Thyroid gland (tissue), 4 donors: ENCODE measurements at regions not wholly inside any gene's neighbourhood (a gene's known extent, or its start where the extent isn't known, plus 50 kb on each side); places are given as distances from the start of the nearest gene placed in this dataset.
"Not testable (repeated sequence)": the region's sequence is repeated elsewhere in the genome, so short reads cannot be mapped to it uniquely, and the experiment has no call there.

ENCODE experiments used
- DNase-seq, 2 donors: peaks; one replicate each; pipeline ENCODE4 v3.0.0-alpha.2; 2019
- H3K27ac ChIP-seq, 3 donors: fragments of 200-600 bp; sonication (generic); 1 replicate in 2 of 3; 2 replicates in 1 of 3; pipeline ENCODE4 v1.5.1; 2016 to 2019; ENCODE audit warnings: mild to moderate bottlenecking in 1 of 3, moderate library complexity in 1 of 3
- H3K27me3 ChIP-seq: fragments of 200-600 bp; sonication (generic); one replicate; pipeline ENCODE4 v1.5.1; 2019
- H3K36me3 ChIP-seq, 2 donors: fragments of 200-600 bp; sonication (generic); one replicate each; pipeline ENCODE4 v1.5.1; 2016 to 2019
- H3K4me1 ChIP-seq, 2 donors: fragments of 200-600 bp; sonication (generic); one replicate each; pipeline ENCODE4 v1.5.1; 2017 to 2019
- H3K4me3 ChIP-seq, 3 donors: fragments of 200-600 bp; sonication (generic); replicated peaks in 1 of 3; 1 replicate in 2 of 3; 2 replicates in 1 of 3; pipeline ENCODE4 v1.5.1; 2016; ENCODE audit warnings: mild to moderate bottlenecking in 1 of 3
- H3K9me3 ChIP-seq: fragments of 200-600 bp; sonication (generic); one replicate; pipeline ENCODE4 v1.5.1; 2017
- CTCF ChIP-seq, 6 experiments: fragments of 200-600 bp in 3 of 6; fragments of 450-650 bp in 3 of 6; sonication (generic) in 3 of 6; IDR thresholded peaks; one replicate each; pipeline ENCODE4 v1.5.1; 2016 to 2019; ENCODE audit warnings: antibody characterized with exemption in 6 of 6, mild to moderate bottlenecking in 2 of 6, inconsistent platforms in 1 of 6, moderate library complexity in 1 of 6
- POLR2A ChIP-seq, 2 donors: fragments of 450-650 bp; IDR thresholded peaks; one replicate each; pipeline ENCODE4 v1.6.1; 2017; ENCODE audit warnings: antibody characterized with exemption in 2 of 2, mild to moderate bottlenecking in 2 of 2, moderate library complexity in 1 of 2
- WGBS, 2 donors: methylation state at CpG; one replicate each; pipeline ENCODE4 v1.1.5; 2017; 5-methylcytosine and 5-hydroxymethylcytosine counted together
- intact Hi-C: fragments of 100-400 bp; cut with DNase I; formaldehyde crosslinking; loops from one replicate; pipeline ENCODE4 v1.15.1; 2023

- no peaks in the 10 kb centered on the region for H3K9me3 ChIP-seq
- intact Hi-C loops, result no loop called here
- no peak for DNase-seq
Observed at GRCh38 chr2:163949693-163950092, 213.9 kb upstream of the FIGN start.

GRCh38 chr2:163944347-163944737 is 208.5 kb upstream of the FIGN start:
- WGBS, 2 donors, result 93 to 96% methylated on average over 4 of the region's 4 CpGs
- Histone ChIP-seq H3K4me3 (no peak overlapping the region), H3K9me3 (no peaks in the 10 kb centered on the region), H3K27me3 (no peaks in the 10 kb centered on the region), H3K4me1 (no peaks in the 10 kb centered on the region), H3K27ac (no peak overlapping the region), H3K36me3 (no peaks in the 10 kb centered on the region)
- DNase-seq, result no peak
- intact Hi-C loops, result no loop called here
- TF ChIP-seq POLR2A (IDR thresholded peaks at IDR 0.05) (no peak), CTCF (IDR thresholded peaks at IDR 0.05) (no peak)

More at GRCh38 chr2:163949693-163950092, 213.9 kb upstream of the FIGN start:
- Histone ChIP-seq H3K36me3 (no peaks in the 10 kb centered on the region), H3K4me3 (no peak overlapping the region), H3K4me1 (no peaks in the 10 kb centered on the region), H3K27me3 (no peaks in the 10 kb centered on the region), H3K27ac (no peak overlapping the region)
- TF ChIP-seq POLR2A (IDR thresholded peaks at IDR 0.05) (no peak), CTCF (IDR thresholded peaks at IDR 0.05) (no peak)

GRCh38 chr2:163943403-163944346 is 207.9 kb upstream of the FIGN start:
- DNase-seq, result no peak
- TF ChIP-seq POLR2A (IDR thresholded peaks at IDR 0.05) (no peak), CTCF (IDR thresholded peaks at IDR 0.05) (no peak)
- no peaks in the 10 kb centered on the region for H3K9me3 ChIP-seq
- no peaks in the 10 kb centered on the region for H3K4me1 ChIP-seq
- no peak overlapping the region for H3K4me3 ChIP-seq
- intact Hi-C loops, result no loop called here
- no peaks in the 10 kb centered on the region for H3K27me3 ChIP-seq
- 82 to 91% methylated on average over 9 of the region's 9 CpGs for WGBS, 2 donors
- H3K27ac ChIP-seq, result no peak overlapping the region
- H3K36me3 ChIP-seq, result no peaks in the 10 kb centered on the region

GRCh38 chr2:163934131-163934530 is 198.3 kb upstream of the FIGN start:
- TF ChIP-seq CTCF (IDR thresholded peaks at IDR 0.05) (no peak), POLR2A (IDR thresholded peaks at IDR 0.05) (no peak)
- intact Hi-C loops, result no loop called here

GRCh38 chr2:163919717-163920116 is 183.9 kb upstream of the FIGN start:
- Histone ChIP-seq H3K4me3 (no peak overlapping the region), H3K9me3 (no peaks in the 10 kb centered on the region), H3K36me3 (no peaks in the 10 kb centered on the region), H3K27me3 (no peaks in the 10 kb centered on the region), H3K4me1 (no peaks in the 10 kb centered on the region), H3K27ac (no peak overlapping the region)
- no peak for DNase-seq
- WGBS, 2 donors, result 77 to 81% methylated on average over 5 of the region's 5 CpGs
- intact Hi-C loops, result no loop called here
- TF ChIP-seq POLR2A (IDR thresholded peaks at IDR 0.05) (no peak), CTCF (IDR thresholded peaks at IDR 0.05) (no peak)

More at GRCh38 chr2:163934131-163934530, 198.3 kb upstream of the FIGN start:
- H3K27me3 ChIP-seq, result no peaks in the 10 kb centered on the region
- no peaks in the 10 kb centered on the region for H3K36me3 ChIP-seq
- H3K4me1 ChIP-seq, result no peaks in the 10 kb centered on the region
- no peaks in the 10 kb centered on the region for H3K9me3 ChIP-seq
- H3K27ac ChIP-seq, result no peak overlapping the region
- no peak overlapping the region for H3K4me3 ChIP-seq
- no peak for DNase-seq

- H3K9me3 ChIP-seq, H3K36me3 ChIP-seq, H3K27ac ChIP-seq, H3K27me3 ChIP-seq, DNase-seq, H3K4me1 ChIP-seq, intact Hi-C loops, H3K4me3 ChIP-seq: not testable (repeated sequence)
- WGBS, 2 donors, result 96 to 99% methylated on average over 19 of the region's 19 CpGs
Observed at GRCh38 chr2:163914486-163914885, 178.7 kb upstream of the FIGN start.

- H3K9me3 ChIP-seq, DNase-seq, intact Hi-C loops, H3K27me3 ChIP-seq, H3K27ac ChIP-seq, H3K4me1 ChIP-seq, H3K4me3 ChIP-seq, H3K36me3 ChIP-seq: not testable (repeated sequence)
- 95 to 97% methylated on average over 12 to 16 of the region's 32 CpGs for WGBS, 2 donors
Observed at GRCh38 chr2:163913532-163913944, 177.7 kb upstream of the FIGN start.
